Kidney (tissue), 13 donors: ENCODE measurements at regions not wholly inside any gene's neighbourhood (a gene's known extent, or its start where the extent isn't known, plus 50 kb on each side); places are given as distances from the start of the nearest gene placed in this dataset.

Source experiments
- DNase-seq, 5 donors: peaks; one replicate each; pipeline ENCODE4 v3.0.0-alpha.2; 2013 to 2020
- FAIRE-seq: peaks from 2 replicates; lab custom pipeline; 2012; peaks lifted over from hg19 to GRCh38; lab: Jason Lieb, UNC
- H3K27ac ChIP-seq, 2 donors: one replicate each; pipeline ENCODE4 v1.7.0; 2013; ENCODE audit warnings: low read depth in 2 of 2, low read length in 2 of 2, inconsistent platforms in 1 of 2
- H3K27me3 ChIP-seq: one replicate; pipeline ENCODE4 v1.7.1; 2013; ENCODE audit warnings: low read length, inconsistent platforms; ENCODE audit not compliant: control insufficient read depth, insufficient read depth
- H3K36me3 ChIP-seq, 3 donors: one replicate each; pipeline versions ENCODE4 v1.7.0 to v1.7.1; 2013; ENCODE audit warnings: low read length in 3 of 3, control low read depth in 1 of 3, inconsistent platforms in 1 of 3; ENCODE audit not compliant: insufficient read depth in 3 of 3, control insufficient read depth in 2 of 3
- H3K4me1 ChIP-seq, 3 donors: one replicate each; pipeline versions ENCODE4 v1.7.0 to v1.7.1; 2013; ENCODE audit warnings: low read length in 3 of 3, inconsistent platforms in 1 of 3, low read depth in 1 of 3; ENCODE audit not compliant: control insufficient read depth in 2 of 3, insufficient read depth in 2 of 3
- H3K4me3 ChIP-seq, 3 donors: one replicate each; pipeline versions ENCODE4 v1.7.0 to v1.8.1; 2013; ENCODE audit warnings: low read length in 3 of 3, control low read depth in 1 of 3, inconsistent platforms in 1 of 3
- H3K9ac ChIP-seq, 3 donors: one replicate each; pipeline versions ENCODE4 v1.7.0 to v1.7.1; 2013; ENCODE audit warnings: low read length in 3 of 3, control low read depth in 1 of 3, inconsistent platforms in 1 of 3
- H3K9me3 ChIP-seq, 3 donors: one replicate each; pipeline versions ENCODE4 v1.7.0 to v1.7.1; 2013; ENCODE audit warnings: low read length in 3 of 3, control low read depth in 1 of 3, inconsistent platforms in 1 of 3; ENCODE audit not compliant: control insufficient read depth in 2 of 3, insufficient read depth in 1 of 3
- CTCF ChIP-seq: IDR thresholded peaks from 3 replicates; pipeline ENCODE4 v1.5.1; 2012; ENCODE audit warnings: mild to moderate bottlenecking, moderate library complexity, borderline replicate concordance; ENCODE audit not compliant: insufficient read depth; ENCODE audit errors: extremely low read depth
- intact Hi-C: fragments of 100-400 bp; cut with DNase I; formaldehyde crosslinking; loops from one replicate; pipeline ENCODE4 v1.11.1; 2022
- donor health status: control.
- donor health status: control.
- donor health status: control.
- donor health status: control.
- donor health status: control.
- donor health status: DM: yes; HTN: yes; CAD: no.
- donor health status: Normal renal cell carcinoma (clear cell type).

DNA sequence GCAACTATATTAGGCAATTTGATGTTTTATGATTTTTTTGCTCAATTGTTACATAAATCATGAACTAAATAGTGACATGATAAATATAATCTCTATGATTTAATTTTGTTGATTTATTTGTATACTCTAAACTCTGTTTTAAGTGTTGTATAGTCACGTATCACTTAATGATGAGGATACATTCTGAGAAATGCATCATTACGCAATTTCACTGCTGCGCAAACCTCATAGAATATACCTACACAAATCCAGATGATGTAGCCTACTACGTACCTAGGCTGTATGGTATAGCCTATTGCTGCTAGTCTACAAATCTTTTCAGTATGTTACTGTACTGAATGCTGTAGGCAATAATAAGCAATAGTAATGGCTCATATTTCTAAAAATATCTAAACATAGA is 1029.8 kb downstream of the SI start:
- Histone ChIP-seq H3K9me3 (no peaks in the 10 kb centered on the region), H3K36me3 (no peaks in the 10 kb centered on the region), H3K27me3 (no peaks in the 10 kb centered on the region), H3K9ac (no peak overlapping the region), H3K4me3 (no peak overlapping the region), H3K27ac (no peak overlapping the region), H3K4me1 (no peaks in the 10 kb centered on the region)
- no peak for TF ChIP-seq CTCF
- no peak for FAIRE-seq
- intact Hi-C loops: no loop called here
- no peak for DNase-seq

DNA sequence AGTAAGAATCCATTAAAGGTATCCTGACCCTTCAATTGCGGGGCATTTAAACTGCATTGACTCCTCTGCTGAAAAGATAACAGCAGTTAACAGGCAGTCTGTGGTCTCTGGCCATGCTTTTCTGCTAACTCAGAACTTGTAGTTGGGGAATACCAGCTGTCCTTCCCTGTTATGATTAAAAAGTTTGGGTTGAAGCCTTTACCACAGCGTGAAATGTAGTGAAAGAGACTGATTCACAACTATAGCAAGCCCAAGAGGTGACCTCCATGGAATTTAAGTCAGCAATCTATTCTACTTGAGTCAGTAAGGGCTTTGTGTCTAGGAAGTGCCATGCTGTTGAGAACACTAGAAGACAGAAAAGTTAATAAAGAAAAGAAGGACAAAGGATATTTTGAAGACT is 1037.3 kb downstream of the SI start:
- no peaks in the 10 kb centered on the region for H3K9me3 ChIP-seq
- H3K4me3 ChIP-seq: no peak overlapping the region
- H3K9ac ChIP-seq: no peak overlapping the region
- H3K36me3 ChIP-seq: no peaks in the 10 kb centered on the region
- no peaks in the 10 kb centered on the region for H3K4me1 ChIP-seq
- intact Hi-C loops: no loop called here
- H3K27me3 ChIP-seq: no peaks in the 10 kb centered on the region
- no peak for DNase-seq
- no peak for FAIRE-seq
- no peak overlapping the region for H3K27ac ChIP-seq
- no peak for TF ChIP-seq CTCF

- no peak for TF ChIP-seq CTCF
- FAIRE-seq (no peak), DNase-seq (no peak)
- intact Hi-C loops: no loop called here
- Histone ChIP-seq H3K4me1 (no peaks in the 10 kb centered on the region), H3K9ac (no peak overlapping the region), H3K36me3 (no peaks in the 10 kb centered on the region), H3K27ac (no peak overlapping the region), H3K9me3 (no peaks in the 10 kb centered on the region), H3K4me3 (no peak overlapping the region), H3K27me3 (no peaks in the 10 kb centered on the region)
Measured at GRCh38 chr3:164030194-164030593, 1048.1 kb downstream of the SI start.

DNA sequence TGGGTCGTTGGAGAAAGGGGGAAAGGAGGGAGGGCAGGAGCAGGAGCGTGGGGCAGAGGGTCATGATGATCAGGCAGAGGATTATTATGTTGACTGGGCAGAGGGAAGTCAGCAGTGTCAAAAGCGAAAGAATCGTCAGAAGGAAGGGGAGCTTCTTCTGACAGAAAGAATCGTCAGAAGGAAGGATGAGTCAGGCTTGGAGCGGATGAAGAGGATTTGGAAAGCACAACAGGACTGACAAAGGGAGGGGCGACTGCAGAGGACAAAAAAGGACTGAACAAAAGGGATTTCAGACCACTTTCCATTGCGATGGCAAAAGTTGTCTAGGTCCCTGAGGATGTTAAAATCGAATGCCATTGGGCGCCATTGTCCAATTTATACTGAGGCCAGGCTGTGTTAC is 1053.5 kb downstream of the SI start:
- FAIRE-seq: no peak
- H3K27ac ChIP-seq: no peak overlapping the region
- intact Hi-C loops: no loop called here
- TF ChIP-seq CTCF: no peak
- no peak overlapping the region for H3K4me3 ChIP-seq
- H3K9me3 ChIP-seq: no peaks in the 10 kb centered on the region
- no peak for DNase-seq
- H3K27me3 ChIP-seq: no peaks in the 10 kb centered on the region
- no peaks in the 10 kb centered on the region for H3K36me3 ChIP-seq
- no peaks in the 10 kb centered on the region for H3K4me1 ChIP-seq
- H3K9ac ChIP-seq: no peak overlapping the region
